GM12878 (cell line): ENCODE measurements at regions not wholly inside any gene's neighbourhood (a gene's known extent, or its start where the extent isn't known, plus 50 kb on each side); places are given as distances from the start of the nearest gene placed in this dataset.

ENCODE experiments used
- ATAC-seq: fragments of 200-7000 bp; cut with Tn5 transposase; 3 replicates; pipeline ENCODE4 v1.9.1; 2020; ENCODE audit warnings: mild to moderate bottlenecking, moderate library complexity
- BruUV-seq: library from RNA; stranded (reverse); fragments of 400-500 nt; replicated peaks from 2 replicates; lab custom pipeline; 2021; lab: Mats Ljungman, UMichigan
- CTCF ChIA-PET: fragments of 300-600 bp; sonication (Branson Sonifier 250); formaldehyde crosslinking; extraction: SDS; loops from one replicate; lab custom pipeline; 2021; ENCODE audit warnings: inconsistent platforms; lab: Yijun Ruan, JAX
- POLR2A ChIA-PET: fragments of 350-600 bp; formaldehyde crosslinking; extraction: SDS; loops from one replicate; lab custom pipeline; 2021; ENCODE audit warnings: inconsistent platforms; lab: Charles Lee
- RAD21 ChIA-PET: fragments of 300-600 bp; sonication (Branson Sonifier 250); formaldehyde crosslinking; loops from one replicate; lab custom pipeline; 2023; ENCODE audit warnings: antibody characterized with exemption; ENCODE audit not compliant: unreplicated experiment; lab: Charles Lee
- SMC1A ChIA-PET: fragments of 300-600 bp; sonication (Branson Sonifier 250); formaldehyde crosslinking; loops from one replicate; lab custom pipeline; 2023; ENCODE audit not compliant: unreplicated experiment, uncharacterized antibody; lab: Charles Lee
- DNase-seq: peaks from one replicate; pipeline ENCODE4 v3.0.0-alpha.2; 2011; ENCODE audit warnings: low read depth, low spot score
- FAIRE-seq: peaks from 3 replicates; lab custom pipeline; 2011; peaks lifted over from hg19 to GRCh38; lab: Jason Lieb, UNC
- H2AFZ ChIP-seq: 2 replicates; pipeline ENCODE4 v1.6.0; 2011; ENCODE audit warnings: low read depth, low read length, control low read depth; ENCODE audit not compliant: control insufficient read depth
- H3K27ac ChIP-seq: 2 replicates; pipeline ENCODE4 v1.5.1; 2011; ENCODE audit warnings: control low read depth; ENCODE audit not compliant: control insufficient read depth, insufficient read depth
- H3K27me3 ChIP-seq, 2 experiments: replicated peaks in 1 of 2; 2 replicates each; pipeline versions ENCODE4 v1.6.0 to v1.6.1; 2011; ENCODE audit warnings: low read length in 1 of 2; ENCODE audit not compliant: control insufficient read depth in 2 of 2, insufficient read depth in 2 of 2
- H3K36me3 ChIP-seq, 2 experiments: 2 replicates each; pipeline ENCODE4 v1.5.1; 2011; ENCODE audit warnings: low read length in 1 of 2; ENCODE audit not compliant: control insufficient read depth in 2 of 2, insufficient read depth in 2 of 2
- H3K4me1 ChIP-seq: 2 replicates; pipeline ENCODE4 v1.6.1; 2011; ENCODE audit warnings: mild to moderate bottlenecking, low read length, moderate library complexity, mixed read lengths; ENCODE audit not compliant: control insufficient read depth, insufficient read depth
- H3K4me2 ChIP-seq: 2 replicates; pipeline ENCODE4 v1.6.0; 2011; ENCODE audit warnings: control low read depth; ENCODE audit not compliant: control insufficient read depth, insufficient read depth
- H3K4me3 ChIP-seq: fragments of 200-600 bp; sonication (generic); 2 replicates; pipeline ENCODE4 v1.5.1; 2016
- H3K79me2 ChIP-seq: 2 replicates; pipeline ENCODE4 v1.6.0; 2011; ENCODE audit warnings: low read length; ENCODE audit not compliant: control insufficient read depth, insufficient read depth
- H3K9ac ChIP-seq: 2 replicates; pipeline ENCODE4 v1.8.0; 2011; ENCODE audit warnings: low read length, control low read depth, mixed read lengths; ENCODE audit not compliant: control insufficient read depth, insufficient read depth
- H3K9me3 ChIP-seq: replicated peaks from 3 replicates; pipeline ENCODE4 v1.5.1; 2011; ENCODE audit warnings: mild to moderate bottlenecking, low read length; ENCODE audit not compliant: control insufficient read depth, insufficient read depth
- H4K20me1 ChIP-seq: 2 replicates; pipeline ENCODE4 v1.6.0; 2011; ENCODE audit not compliant: control insufficient read depth, insufficient read depth
- CEBPB ChIP-seq, 2 experiments: fragments of 150-350 bp in 1 of 2; IDR thresholded peaks; 2 replicates each; pipeline ENCODE4 v1.6.1; 2012 to 2014; ENCODE audit warnings: low read depth in 2 of 2, low read length in 2 of 2, borderline replicate concordance in 1 of 2, inconsistent platforms in 1 of 2
- E2F8 ChIP-seq: fragments of 450-650 bp; IDR thresholded peaks from 2 replicates; pipeline ENCODE4 v1.6.1; 2018; ENCODE audit warnings: mild to moderate bottlenecking, low read depth, moderate library complexity; ENCODE audit not compliant: partially characterized antibody
- KLF5 ChIP-seq: fragments of 450-650 bp; IDR thresholded peaks from 2 replicates; pipeline ENCODE4 v1.6.1; 2014; ENCODE audit warnings: mild to moderate bottlenecking; ENCODE audit not compliant: partially characterized antibody
- MEF2B ChIP-seq: fragments of 450-650 bp; IDR thresholded peaks from 2 replicates; pipeline ENCODE4 v1.6.1; 2018; ENCODE audit warnings: mild to moderate bottlenecking, moderate library complexity; ENCODE audit not compliant: partially characterized antibody, poor library complexity, severe bottlenecking
- MYB ChIP-seq: fragments of 150-350 bp; IDR thresholded peaks from 2 replicates; pipeline ENCODE4 v1.6.1; 2014; ENCODE audit warnings: mild to moderate bottlenecking, low read depth, low read length, borderline replicate concordance
- NFIC ChIP-seq: IDR thresholded peaks from 2 replicates; pipeline ENCODE4 v1.6.1; 2012; ENCODE audit warnings: low read depth, mild to moderate bottlenecking, inconsistent platforms, low read length, moderate library complexity
- RBBP5 ChIP-seq: fragments of 200-600 bp; sonication (generic); conservative IDR thresholded peaks from 2 replicates; pipeline ENCODE4 v1.6.1; 2016
- ZBED1 ChIP-seq: IDR thresholded peaks from 2 replicates; pipeline ENCODE4 v1.6.1; 2016; ENCODE audit warnings: borderline replicate concordance
- ZNF207 ChIP-seq: fragments of 450-650 bp; IDR thresholded peaks from 2 replicates; pipeline ENCODE4 v1.6.1; 2014; ENCODE audit warnings: antibody characterized with exemption, mild to moderate bottlenecking, borderline replicate concordance
- ZNF384 ChIP-seq: IDR thresholded peaks from 2 replicates; pipeline ENCODE4 v1.6.1; 2012; ENCODE audit warnings: low read depth, mild to moderate bottlenecking, low read length, improper control_type of control experiment, borderline replicate concordance
- WGBS: methylation state at CpG from one replicate; pipeline ENCODE4 v1.1.6; 2016; ENCODE audit warnings: low lambda C conversion rate; ENCODE audit not compliant: insufficient replicate concordance, insufficient coverage; ENCODE audit errors: missing lambda C conversion rate; 5-methylcytosine and 5-hydroxymethylcytosine counted together
- in situ Hi-C: fragments of 300-500 bp; cut with MboI; formaldehyde crosslinking; loops from 9 replicates; pipeline ENCODE4 v1.14.3; 2018; ENCODE audit warnings: mixed read lengths
- intact Hi-C: fragments of 100-400 bp; cut with micrococcal nuclease; formaldehyde crosslinking; loops from one replicate; pipeline ENCODE4 v1.14.2; 2022; ENCODE audit not compliant: unreplicated experiment

GRCh38 chrX:106467943-106468342 is 143.8 kb upstream of the RADX start:
- Histone ChIP-seq H3K36me3 (no peaks in the 10 kb centered on the region), H3K9me3 (no peaks in the 10 kb centered on the region), H3K79me2 (no peaks in the 10 kb centered on the region), H4K20me1 (no peaks in the 10 kb centered on the region), H3K27me3 (no peaks in the 10 kb centered on the region), H3K4me1 (no peaks in the 10 kb centered on the region), H3K4me2 (no peak overlapping the region), H2AFZ (no peak overlapping the region), H3K9ac (no peak overlapping the region), H3K4me3 (no peak overlapping the region), H3K27ac (no peak overlapping the region)
- ChIA-PET SMC1A (no interaction called here), POLR2A (no interaction called here), CTCF (no interaction called here), RAD21 (no interaction called here)
- no peak for FAIRE-seq
- no peak for DNase-seq
- in situ Hi-C loops (no loop called here), intact Hi-C loops (no loop called here)
- WGBS = 0% methylated on average over 1 of the region's 2 CpGs
- TF ChIP-seq ZNF384 (no peak), ZNF207 (no peak), RBBP5 (no peak)
- no peak for ATAC-seq
- BruUV-seq = no TSS peak

GRCh38 chrX:106468433-106468832 is 143.3 kb upstream of the RADX start:
- intact Hi-C loops (no loop called here), in situ Hi-C loops (no loop called here)
- WGBS = 63% methylated on average over 11 of the region's 11 CpGs
- Histone ChIP-seq H3K36me3 (no peaks in the 10 kb centered on the region), H3K4me2 (no peak overlapping the region), H3K4me3 (no peak overlapping the region), H3K9me3 (no peaks in the 10 kb centered on the region), H3K27me3 (no peaks in the 10 kb centered on the region), H3K79me2 (no peaks in the 10 kb centered on the region), H3K27ac (no peak overlapping the region), H2AFZ (no peak overlapping the region), H3K4me1 (no peaks in the 10 kb centered on the region), H4K20me1 (no peaks in the 10 kb centered on the region), H3K9ac (no peak overlapping the region)
- DNase-seq (no peak), ATAC-seq (no peak), FAIRE-seq (no peak)
- ChIA-PET POLR2A (no interaction called here), CTCF (no interaction called here), SMC1A (no interaction called here), RAD21 (no interaction called here)
- no TSS peak for BruUV-seq
- TF ChIP-seq KLF5 (no peak), MYB (no peak), NFIC (no peak), CEBPB (IDR thresholded peaks at IDR 0.05; ENCODE audit: borderline replicate concordance in 1 of 2, low read depth in 2 of 2, low read length in 2 of 2) (no peak), ZBED1 (no peak), MEF2B (no peak), E2F8 (no peak)
